ENCODE measurements at regions not wholly inside any gene's neighbourhood (a gene's known extent, or its start where the extent isn't known, plus 50 kb on each side); places are given as distances from the start of the nearest gene placed in this dataset.

DNA sequence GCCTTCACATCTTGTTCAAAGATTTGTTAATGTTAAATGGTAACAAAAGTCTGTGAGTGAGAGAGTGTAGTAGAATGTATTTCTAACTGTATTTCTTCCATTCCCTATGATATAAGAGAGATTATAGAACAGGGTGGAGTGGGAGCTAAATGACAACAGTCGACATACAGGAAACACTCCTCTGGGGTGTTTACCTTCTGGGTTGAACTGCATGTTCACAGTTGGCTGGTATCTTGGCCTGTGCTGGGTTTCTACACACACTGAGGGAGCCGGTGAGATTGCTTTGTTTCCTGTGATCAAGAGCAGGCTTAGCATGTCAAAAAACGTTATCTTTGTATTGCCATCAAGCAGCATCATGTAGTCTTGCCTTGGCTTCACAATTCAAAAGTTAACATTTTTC lies 274.3 kb upstream of the FAR2 start:
- DNase-seq (no peak), ATAC-seq (no peak)
- WGBS (ENCODE audit: insufficient coverage, low coverage, low lambda C conversion rate, missing lambda C conversion rate), result 48% methylated on average over 3 of the region's 3 CpGs
- H3K27ac ChIP-seq, result no peak overlapping the region
- TF ChIP-seq POLR2A (IDR thresholded peaks at IDR 0.05), result no peak
- TF ChIP-seq, protein P1, sequence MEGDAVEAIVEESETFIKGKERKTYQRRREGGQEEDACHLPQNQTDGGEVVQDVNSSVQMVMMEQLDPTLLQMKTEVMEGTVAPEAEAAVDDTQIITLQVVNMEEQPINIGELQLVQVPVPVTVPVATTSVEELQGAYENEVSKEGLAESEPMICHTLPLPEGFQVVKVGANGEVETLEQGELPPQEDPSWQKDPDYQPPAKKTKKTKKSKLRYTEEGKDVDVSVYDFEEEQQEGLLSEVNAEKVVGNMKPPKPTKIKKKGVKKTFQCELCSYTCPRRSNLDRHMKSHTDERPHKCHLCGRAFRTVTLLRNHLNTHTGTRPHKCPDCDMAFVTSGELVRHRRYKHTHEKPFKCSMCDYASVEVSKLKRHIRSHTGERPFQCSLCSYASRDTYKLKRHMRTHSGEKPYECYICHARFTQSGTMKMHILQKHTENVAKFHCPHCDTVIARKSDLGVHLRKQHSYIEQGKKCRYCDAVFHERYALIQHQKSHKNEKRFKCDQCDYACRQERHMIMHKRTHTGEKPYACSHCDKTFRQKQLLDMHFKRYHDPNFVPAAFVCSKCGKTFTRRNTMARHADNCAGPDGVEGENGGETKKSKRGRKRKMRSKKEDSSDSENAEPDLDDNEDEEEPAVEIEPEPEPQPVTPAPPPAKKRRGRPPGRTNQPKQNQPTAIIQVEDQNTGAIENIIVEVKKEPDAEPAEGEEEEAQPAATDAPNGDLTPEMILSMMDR (IDR thresholded peaks at IDR 0.05), result no peak
- no peaks in the 10 kb centered on the region for H3K9me3 ChIP-seq
- H3K4me1 ChIP-seq, result no peaks in the 10 kb centered on the region
- H3K36me3 ChIP-seq, result no peaks in the 10 kb centered on the region
- intact Hi-C loops (cut with DNase I), result no loop called here
- H3K27me3 ChIP-seq, result no peaks in the 10 kb centered on the region
- H3K4me3 ChIP-seq, result no peak overlapping the region

DNA sequence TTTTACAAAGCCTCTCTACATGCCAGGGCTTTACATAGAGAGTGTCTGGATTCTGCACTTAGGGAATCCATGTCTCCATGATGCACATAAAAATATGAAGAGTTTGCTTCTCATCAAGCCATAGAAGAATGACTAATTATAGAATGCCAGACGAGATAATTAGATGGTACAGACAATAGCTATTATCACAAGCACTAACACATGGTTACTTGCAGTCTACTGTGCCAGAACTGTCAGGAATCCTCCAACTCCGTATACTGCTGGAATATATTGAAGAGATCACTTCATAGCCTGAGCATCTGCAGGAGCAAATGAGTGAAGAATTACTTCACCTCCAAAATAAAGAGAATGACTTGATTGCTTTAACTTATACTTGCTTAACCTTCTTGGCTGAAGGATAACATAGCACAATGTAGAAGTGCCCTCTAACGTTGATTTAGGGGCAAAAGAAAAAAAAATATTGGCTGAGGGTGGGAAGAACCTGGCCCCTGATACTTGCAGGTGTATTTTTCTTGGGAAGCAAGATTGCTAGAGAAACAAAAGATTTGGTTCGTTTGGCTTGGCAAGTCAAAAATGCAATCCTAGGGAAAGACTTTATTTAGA lies 272.8 kb upstream of the FAR2 start:
- no peaks in the 10 kb centered on the region for H3K9me3 ChIP-seq
- H3K4me1 ChIP-seq, result no peaks in the 10 kb centered on the region
- no peaks in the 10 kb centered on the region for H3K36me3 ChIP-seq
- H3K27me3 ChIP-seq, result no peaks in the 10 kb centered on the region
- TF ChIP-seq, protein P1 (IDR thresholded peaks at IDR 0.05), result no peak
- no peak for TF ChIP-seq POLR2A (IDR thresholded peaks at IDR 0.05)
- WGBS (ENCODE audit: insufficient coverage, low coverage, low lambda C conversion rate, missing lambda C conversion rate), result 34% methylated on average over 4 of the region's 4 CpGs
- no peak for ATAC-seq
- DNase-seq, result no peak
- no peak overlapping the region for H3K27ac ChIP-seq
- intact Hi-C loops (cut with DNase I), result no loop called here
- no peak overlapping the region for H3K4me3 ChIP-seq

DNA sequence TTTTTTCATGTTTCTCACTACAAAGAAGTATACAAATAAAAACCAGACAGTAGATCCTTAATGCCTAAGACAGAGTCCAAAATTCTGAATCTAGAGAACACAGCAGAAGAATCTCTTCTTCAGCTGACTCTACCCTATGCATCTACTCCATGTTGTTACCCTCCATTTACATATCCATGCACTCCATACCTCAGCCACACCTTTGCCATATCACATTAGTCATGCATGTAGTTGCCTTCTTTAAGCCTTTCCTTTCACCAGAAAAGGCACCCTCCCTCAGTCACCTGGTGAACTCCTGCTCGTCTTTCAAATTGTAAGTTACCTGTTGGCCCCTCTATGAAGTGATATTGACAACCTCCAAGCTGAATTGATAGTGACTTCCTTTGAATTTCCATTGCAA lies 271.2 kb upstream of the FAR2 start:
- H3K36me3 ChIP-seq, result no peaks in the 10 kb centered on the region
- no peaks in the 10 kb centered on the region for H3K27me3 ChIP-seq
- WGBS (ENCODE audit: insufficient coverage, low coverage, low lambda C conversion rate, missing lambda C conversion rate), result 33% methylated on average over 1 of the region's 1 CpG
- no peak for DNase-seq
- no peak for TF ChIP-seq POLR2A (IDR thresholded peaks at IDR 0.05)
- TF ChIP-seq, protein P1 (IDR thresholded peaks at IDR 0.05), result no peak
- no peaks in the 10 kb centered on the region for H3K4me1 ChIP-seq
- no peak for ATAC-seq
- H3K4me3 ChIP-seq, result no peak overlapping the region
- H3K27ac ChIP-seq, result no peak overlapping the region
- no peaks in the 10 kb centered on the region for H3K9me3 ChIP-seq
- intact Hi-C loops (cut with DNase I), result no loop called here

DNA sequence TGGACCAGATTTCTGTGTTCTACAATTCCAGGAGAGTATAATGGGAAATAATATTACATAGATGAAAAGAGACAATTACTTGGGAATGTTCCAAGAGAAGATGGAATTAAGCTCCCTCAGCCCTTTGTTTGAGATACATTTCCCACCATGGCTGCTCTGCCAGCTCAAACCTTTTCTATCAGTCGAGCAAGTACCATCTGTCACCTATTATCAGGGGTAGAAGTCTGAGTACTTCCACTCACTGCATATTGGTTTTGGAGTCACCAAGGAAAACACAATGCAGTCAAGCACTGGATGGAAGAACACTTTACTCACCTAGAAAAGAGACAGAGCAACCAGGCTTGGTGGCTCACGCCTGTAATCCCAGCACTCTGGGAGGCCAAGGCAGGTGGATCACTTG lies 270.4 kb upstream of the FAR2 start:
- H3K4me1 ChIP-seq, result no peaks in the 10 kb centered on the region
- ATAC-seq (no peak), DNase-seq (no peak)
- no peak overlapping the region for H3K4me3 ChIP-seq
- intact Hi-C loops (cut with DNase I), result no loop called here
- 61% methylated on average over 2 of the region's 2 CpGs for WGBS (ENCODE audit: insufficient coverage, low coverage, low lambda C conversion rate, missing lambda C conversion rate)
- no peaks in the 10 kb centered on the region for H3K36me3 ChIP-seq
- no peak overlapping the region for H3K27ac ChIP-seq
- H3K9me3 ChIP-seq, result no peaks in the 10 kb centered on the region
- TF ChIP-seq POLR2A (IDR thresholded peaks at IDR 0.05), result no peak
- TF ChIP-seq, protein P1 (IDR thresholded peaks at IDR 0.05), result no peak
- no peaks in the 10 kb centered on the region for H3K27me3 ChIP-seq

DNA sequence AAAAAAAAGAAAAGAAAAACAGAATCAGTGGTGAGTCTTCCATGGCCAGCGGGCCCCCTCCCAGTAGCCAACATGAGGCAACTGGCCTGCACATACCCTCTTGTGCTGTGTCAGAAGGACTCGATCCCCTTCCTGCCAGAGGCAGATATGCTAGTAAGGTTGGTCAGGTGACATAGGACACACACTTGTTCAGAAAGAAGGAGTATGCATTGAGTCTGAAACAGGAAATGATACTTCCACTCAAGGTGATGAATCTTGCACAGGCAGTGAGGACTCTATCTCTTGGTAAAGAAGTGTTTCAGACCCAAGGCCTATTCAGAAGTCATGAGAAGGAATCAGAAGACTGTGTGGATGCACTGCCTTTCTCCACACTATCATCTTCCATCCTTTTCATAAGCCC lies 269.7 kb upstream of the FAR2 start:
- Histone ChIP-seq H3K36me3 (no peaks in the 10 kb centered on the region), H3K4me1 (no peaks in the 10 kb centered on the region), H3K27me3 (no peaks in the 10 kb centered on the region), H3K4me3 (no peak overlapping the region), H3K9me3 (no peaks in the 10 kb centered on the region), H3K27ac (no peak overlapping the region)
- 72% methylated on average over 2 of the region's 2 CpGs for WGBS (ENCODE audit: insufficient coverage, low coverage, low lambda C conversion rate, missing lambda C conversion rate)
- TF ChIP-seq POLR2A (IDR thresholded peaks at IDR 0.05), result no peak
- ATAC-seq (no peak), DNase-seq (no peak)
- intact Hi-C loops (cut with DNase I), result no loop called here

All from right lobe of liver (tissue), 6 donors.